Testis (tissue), 2 donors: ENCODE measurements at regions not wholly inside any gene's neighbourhood (a gene's known extent, or its start where the extent isn't known, plus 50 kb on each side); places are given as distances from the start of the nearest gene placed in this dataset.

Experiments used
- CTCF ChIP-seq, 3 experiments: fragments of 450-650 bp in 2 of 3; fragments of 200-600 bp in 1 of 3; sonication (generic) in 1 of 3; IDR thresholded peaks; one replicate each; pipeline ENCODE4 v1.5.1; 2016 to 2019; ENCODE audit warnings: antibody characterized with exemption in 3 of 3, mild to moderate bottlenecking in 2 of 3, moderate library complexity in 1 of 3
- POLR2A ChIP-seq: fragments of 450-650 bp; IDR thresholded peaks from one replicate; pipeline ENCODE4 v1.6.1; 2017; ENCODE audit warnings: antibody characterized with exemption, mild to moderate bottlenecking, moderate library complexity

DNA sequence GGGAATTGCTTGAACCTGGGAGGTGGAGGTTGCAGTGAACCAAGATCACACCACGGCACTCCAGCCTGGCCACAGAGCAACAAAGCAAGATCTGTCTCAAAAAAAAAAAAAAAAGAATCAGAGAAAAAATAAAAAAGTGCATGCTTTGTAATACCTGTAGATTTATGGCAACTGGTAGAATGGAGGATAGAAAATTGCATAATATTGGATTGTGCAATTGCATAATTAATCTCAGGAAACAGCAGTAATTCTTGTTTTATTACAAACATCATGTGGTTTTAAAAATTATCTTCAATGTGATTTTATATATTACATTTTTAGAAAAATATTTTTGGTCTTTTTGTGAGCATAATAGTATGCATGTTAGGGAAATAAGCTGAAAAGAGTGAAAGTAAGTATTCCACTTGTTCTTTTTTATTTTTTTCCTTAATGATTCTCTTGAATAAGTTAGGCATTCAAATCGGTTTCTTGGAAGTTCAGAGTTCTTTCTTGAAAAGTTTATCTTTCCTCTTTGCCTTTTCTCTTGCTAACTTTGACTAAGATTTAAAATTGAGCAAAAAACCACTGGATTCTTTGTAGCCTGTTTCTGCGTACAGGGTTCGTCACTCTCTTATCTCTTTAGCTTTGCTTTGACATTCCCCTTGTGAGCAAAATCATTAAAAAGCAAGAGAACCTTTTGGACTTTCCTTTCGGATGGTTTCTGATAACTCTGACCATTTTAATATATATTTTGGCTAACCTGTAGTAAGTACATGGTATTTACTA, 127.5 kb upstream of the ADAMTS5 start:
- TF ChIP-seq CTCF (IDR thresholded peaks at IDR 0.05), result no peak
- no peak for TF ChIP-seq POLR2A
